Mammary epithelial cell (primary cell): ENCODE measurements at regions not wholly inside any gene's neighbourhood (a gene's known extent, or its start where the extent isn't known, plus 50 kb on each side); places are given as distances from the start of the nearest gene placed in this dataset.

Source experiments
- CTCF ChIP-seq, 2 donors: IDR thresholded peaks in 1 of 2; conservative IDR thresholded peaks in 1 of 2; 2 replicates each; pipeline ENCODE4 v1.5.1; 2011 to 2012; ENCODE audit warnings: inconsistent platforms in 2 of 2, low read length in 2 of 2, mild to moderate bottlenecking in 2 of 2, control low read depth in 1 of 2, low read depth in 1 of 2; ENCODE audit not compliant: insufficient read depth in 1 of 2; ENCODE audit errors: extremely low read depth in 1 of 2
- EZH2 ChIP-seq: IDR thresholded peaks from 2 replicates; pipeline ENCODE4 v1.6.1; 2012; ENCODE audit warnings: low read length, inconsistent platforms, borderline replicate concordance

DNA sequence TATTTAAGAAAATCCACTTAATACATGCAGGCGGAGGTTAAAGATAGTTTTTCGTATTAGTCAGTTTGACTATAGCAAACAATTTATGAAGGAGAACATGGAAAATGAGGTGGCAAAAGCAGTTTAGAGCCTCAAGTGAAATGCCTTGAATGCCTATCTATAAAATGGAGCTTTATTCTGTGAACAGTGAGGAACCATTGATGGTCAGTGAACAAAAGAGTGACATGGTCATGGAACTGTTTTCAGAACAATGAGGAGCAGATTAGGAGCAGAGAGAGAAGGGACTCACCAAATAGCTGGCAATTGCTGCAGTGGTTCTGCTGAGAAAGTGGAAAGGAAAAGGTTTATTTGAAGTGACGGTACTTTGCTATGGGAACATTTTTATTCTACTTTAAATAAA, 299.8 kb downstream of the DUSP10 start:
- TF ChIP-seq CTCF (conservative IDR thresholded peaks at IDR 0.05 in 1 of 2, IDR thresholded peaks at IDR 0.05 in 1 of 2; ENCODE audit: extremely low read depth in 1 of 2, insufficient read depth in 1 of 2, low read depth in 1 of 2, low read length in 2 of 2) (no peak), EZH2 (no peak)
